Fibroblast of the aortic adventitia (primary cell): ENCODE measurements at regions not wholly inside any gene's neighbourhood (a gene's known extent, or its start where the extent isn't known, plus 50 kb on each side); places are given as distances from the start of the nearest gene placed in this dataset.
A peak's percentile ranks its signal among the peaks of the same experiment; 100 is the strongest.

Source experiments
- DNase-seq: peaks from one replicate; pipeline ENCODE4 v3.0.0-alpha.2; 2010; ENCODE audit warnings: low read depth
- H3K4me3 ChIP-seq: 2 replicates; pipeline ENCODE4 v1.5.1; 2011; ENCODE audit warnings: low read depth, mild to moderate bottlenecking, control low read depth, low read length, moderate library complexity
- CTCF ChIP-seq: IDR thresholded peaks from 2 replicates; pipeline ENCODE4 v1.5.1; 2011; ENCODE audit warnings: mild to moderate bottlenecking, low read length, control low read depth, inconsistent platforms; ENCODE audit not compliant: insufficient read depth

- no peak for TF ChIP-seq CTCF
- no peak for DNase-seq
- no peak overlapping the region for H3K4me3 ChIP-seq
Observed at GRCh38 chr9:113695901-113696300, 180.2 kb upstream of the ZNF618 start.

- peak; percentile 26 for DNase-seq
- no peak for TF ChIP-seq CTCF
Observed at GRCh38 chr9:113701774-113702755, 174.0 kb upstream of the ZNF618 start.

GRCh38 chr9:113705306-113705927 lies 170.7 kb upstream of the ZNF618 start:
- no peak for TF ChIP-seq CTCF
- no peak for DNase-seq

More at GRCh38 chr9:113701774-113702755, 174.0 kb upstream of the ZNF618 start:
- no peak overlapping the region for H3K4me3 ChIP-seq

GRCh38 chr9:113705928-113706519 lies 170.1 kb upstream of the ZNF618 start:
- no peak for TF ChIP-seq CTCF
- no peak for DNase-seq
- H3K4me3 ChIP-seq: no peak overlapping the region

More at GRCh38 chr9:113705306-113705927, 170.7 kb upstream of the ZNF618 start:
- H3K4me3 ChIP-seq: no peak overlapping the region

GRCh38 chr9:113707953-113708695 lies 168.0 kb upstream of the ZNF618 start:
- H3K4me3 ChIP-seq: no peak overlapping the region
- no peak for TF ChIP-seq CTCF
- DNase-seq: no peak

- no peak for TF ChIP-seq CTCF
- no peak overlapping the region for H3K4me3 ChIP-seq
- DNase-seq: no peak
Observed at GRCh38 chr9:113708821-113709713, 167.0 kb upstream of the ZNF618 start.
